Amygdala (tissue), 56 donors: ENCODE measurements at regions not wholly inside any gene's neighbourhood (a gene's known extent, or its start where the extent isn't known, plus 50 kb on each side); places are given as distances from the start of the nearest gene placed in this dataset.

Source experiments
- DNase-seq, 56 donors: peaks; one replicate each; lab custom pipeline; 2025; lab: John Stamatoyannopoulos, UW

DNA sequence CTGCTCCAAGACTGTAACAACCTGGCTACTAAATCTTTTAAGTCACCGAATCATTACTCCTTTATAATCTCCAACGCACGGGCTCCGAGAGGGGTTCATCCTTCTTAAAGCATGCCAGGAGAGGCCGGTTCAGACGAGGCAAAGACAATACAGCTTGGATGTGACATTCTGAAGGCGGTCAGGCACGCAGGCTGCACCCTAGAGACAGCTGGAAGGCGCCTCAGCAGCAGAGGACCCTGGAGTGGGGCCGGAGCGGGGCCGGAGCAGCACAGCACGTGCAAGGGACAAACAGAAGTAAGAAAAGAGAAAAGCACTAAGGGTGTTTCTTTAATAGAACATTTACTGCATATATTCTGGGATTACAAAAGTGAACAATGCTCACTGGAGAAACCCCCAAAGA lies 97.8 kb upstream of the PPP2R2D start:
- no peak for DNase-seq

DNA sequence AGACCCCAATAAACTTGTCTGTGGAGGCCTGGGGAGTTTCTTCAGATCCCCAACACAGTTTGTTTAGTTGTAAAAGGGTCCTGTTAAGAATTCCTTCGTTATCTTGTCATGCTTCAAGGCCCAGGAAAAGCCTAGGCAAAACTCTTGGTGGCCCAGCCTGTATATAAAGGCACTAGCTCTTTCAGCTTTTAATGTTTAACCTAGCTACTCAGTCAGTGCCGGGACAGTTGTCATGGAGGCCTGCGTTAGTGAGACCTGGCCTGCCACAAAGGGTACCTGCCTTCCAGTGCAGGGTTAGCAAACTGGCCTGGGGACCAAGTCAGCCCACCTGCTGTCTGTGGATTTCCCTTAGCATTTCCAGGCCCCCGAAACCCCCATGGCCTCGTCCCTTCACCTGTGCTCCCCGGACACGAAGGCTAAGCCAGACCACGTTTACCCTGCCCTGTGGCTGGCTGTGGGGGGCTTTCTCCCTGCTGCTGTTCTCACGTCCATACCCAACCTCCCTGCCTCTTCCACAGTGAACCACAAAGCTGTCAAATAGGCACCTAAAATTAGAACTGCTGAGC lies 96.9 kb upstream of the PPP2R2D start:
- DNase-seq = no peak

DNA sequence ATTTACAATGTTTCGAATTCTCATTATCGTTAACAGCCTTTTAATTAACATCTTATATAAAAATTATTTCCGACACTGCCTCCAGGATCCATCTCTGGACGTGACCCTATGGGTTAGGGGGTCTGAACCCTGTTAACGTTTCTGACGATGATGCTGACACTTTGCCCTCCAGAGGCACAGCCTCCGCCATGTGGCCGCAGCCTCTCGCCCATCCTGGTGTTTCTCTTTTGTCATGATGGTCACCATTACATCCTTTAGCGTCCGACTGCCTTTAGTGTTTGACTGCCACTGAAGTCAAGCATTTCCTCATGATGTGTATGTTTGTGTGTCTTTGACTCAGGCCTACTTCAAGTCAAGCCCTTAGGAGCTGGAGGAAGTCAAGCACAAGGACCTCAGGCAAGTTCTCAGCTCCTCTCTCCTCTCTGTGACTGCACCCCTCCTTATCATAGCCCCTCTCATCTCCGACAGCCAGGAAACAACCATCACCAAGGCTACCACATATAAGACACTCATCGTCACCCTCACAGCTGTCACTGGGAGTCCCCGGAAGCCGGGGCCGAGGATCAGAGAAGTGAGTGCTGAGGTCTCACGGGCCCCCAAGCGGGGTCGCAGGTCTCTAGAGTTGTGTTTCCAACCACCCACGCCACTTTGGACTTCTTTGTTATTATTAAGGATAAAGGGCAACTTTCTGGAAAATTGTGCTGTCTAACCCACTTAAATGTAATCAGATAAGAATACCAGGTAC lies 96.1 kb upstream of the PPP2R2D start:
- DNase-seq = no peak

DNA sequence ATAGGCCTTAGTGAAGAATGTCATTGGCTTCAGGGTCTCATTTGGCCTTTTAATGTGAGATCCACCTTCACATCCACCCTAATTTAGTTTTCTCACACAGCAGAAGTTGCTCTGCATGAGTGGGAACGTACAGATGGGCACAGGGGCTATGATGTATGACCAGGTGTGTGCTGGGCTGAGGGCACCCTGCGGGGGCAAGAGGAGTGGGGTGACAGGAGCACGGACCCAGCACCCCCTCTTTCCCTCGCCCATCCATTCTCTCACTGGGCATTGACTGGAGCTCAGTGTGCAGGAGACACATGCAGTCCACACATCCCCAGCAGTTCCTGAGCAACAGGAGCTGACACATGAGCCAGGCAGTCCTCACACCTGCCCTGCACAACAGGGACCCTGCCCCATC lies 95.1 kb upstream of the PPP2R2D start:
- DNase-seq = no peak

DNA sequence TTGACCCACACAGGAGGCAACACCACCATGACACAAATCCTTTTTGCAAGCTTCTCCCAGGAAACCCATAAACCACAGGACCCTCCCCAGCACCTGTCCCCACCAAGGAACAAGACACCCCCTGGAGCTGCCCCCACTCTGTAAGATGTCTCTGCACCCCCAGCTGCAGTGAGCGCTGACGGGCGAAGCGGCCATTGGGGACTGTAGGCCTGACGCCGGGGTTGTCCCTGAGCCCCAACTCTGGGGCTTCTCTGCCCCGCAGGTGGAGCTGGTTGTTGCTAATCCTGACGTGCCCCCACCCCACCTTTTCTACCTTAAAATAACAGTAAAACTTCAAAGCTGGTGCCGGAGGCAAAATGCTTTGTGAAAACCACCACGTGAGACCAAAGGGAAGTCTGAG lies 94.7 kb upstream of the PPP2R2D start:
- DNase-seq = no peak

DNA sequence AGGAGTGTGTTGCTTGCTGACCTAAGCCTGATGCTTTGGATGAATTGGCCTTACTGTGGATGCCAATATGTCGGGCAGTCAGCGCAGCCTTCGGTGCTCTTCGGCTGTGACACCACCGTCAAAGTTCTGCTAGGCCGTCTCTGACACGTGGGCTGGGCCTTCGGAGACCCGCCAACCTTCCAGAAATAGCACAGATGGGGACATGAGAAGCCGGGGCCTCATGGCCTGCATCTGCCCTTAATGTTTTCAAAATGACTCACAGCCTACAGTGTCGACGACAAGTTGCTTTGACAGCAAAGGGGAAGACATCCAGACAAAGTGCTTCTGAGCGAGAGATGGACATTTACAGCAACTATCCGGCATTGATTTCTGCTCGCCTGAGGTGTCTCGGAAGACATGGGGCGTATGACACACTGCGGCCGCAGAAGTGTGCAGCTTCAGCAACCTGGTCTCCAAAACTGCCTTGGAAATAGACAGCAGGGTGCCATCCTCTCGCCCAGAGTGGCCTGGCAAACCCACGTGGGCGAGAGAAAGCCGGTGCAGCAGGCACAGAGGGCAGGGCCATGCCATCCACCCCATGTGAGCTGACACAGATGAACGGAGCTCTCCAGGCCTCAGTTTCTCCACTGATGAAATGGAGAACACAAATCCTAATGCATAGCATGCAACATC lies 94.0 kb upstream of the PPP2R2D start:
- no peak for DNase-seq

DNA sequence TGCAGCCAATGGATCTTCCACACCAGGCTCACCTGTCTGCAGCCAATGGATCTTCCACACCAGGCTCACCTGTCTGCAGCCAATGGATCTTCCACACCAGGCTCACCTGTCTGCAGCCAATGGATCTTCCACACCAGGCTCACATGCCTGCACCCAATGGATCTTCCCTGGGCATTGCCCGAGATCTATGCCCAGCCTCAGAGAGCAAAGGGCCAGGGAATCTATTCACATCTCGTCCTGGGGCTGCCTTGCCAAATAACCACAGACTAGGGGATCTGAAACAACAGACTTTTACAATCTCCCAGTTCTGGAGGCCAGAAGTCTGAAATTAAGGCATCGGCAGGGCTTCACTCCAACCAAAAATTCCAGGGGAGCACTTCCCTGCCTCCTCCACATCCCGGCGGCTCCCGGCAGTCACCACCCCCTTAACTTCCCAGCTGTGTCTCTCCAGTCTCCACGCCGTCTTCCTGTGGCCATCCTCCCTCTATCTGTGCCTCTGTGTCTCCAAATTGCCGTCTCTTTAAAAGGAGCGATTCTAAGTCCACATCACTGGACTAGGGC lies 92.4 kb upstream of the PPP2R2D start:
- DNase-seq = no peak

DNA sequence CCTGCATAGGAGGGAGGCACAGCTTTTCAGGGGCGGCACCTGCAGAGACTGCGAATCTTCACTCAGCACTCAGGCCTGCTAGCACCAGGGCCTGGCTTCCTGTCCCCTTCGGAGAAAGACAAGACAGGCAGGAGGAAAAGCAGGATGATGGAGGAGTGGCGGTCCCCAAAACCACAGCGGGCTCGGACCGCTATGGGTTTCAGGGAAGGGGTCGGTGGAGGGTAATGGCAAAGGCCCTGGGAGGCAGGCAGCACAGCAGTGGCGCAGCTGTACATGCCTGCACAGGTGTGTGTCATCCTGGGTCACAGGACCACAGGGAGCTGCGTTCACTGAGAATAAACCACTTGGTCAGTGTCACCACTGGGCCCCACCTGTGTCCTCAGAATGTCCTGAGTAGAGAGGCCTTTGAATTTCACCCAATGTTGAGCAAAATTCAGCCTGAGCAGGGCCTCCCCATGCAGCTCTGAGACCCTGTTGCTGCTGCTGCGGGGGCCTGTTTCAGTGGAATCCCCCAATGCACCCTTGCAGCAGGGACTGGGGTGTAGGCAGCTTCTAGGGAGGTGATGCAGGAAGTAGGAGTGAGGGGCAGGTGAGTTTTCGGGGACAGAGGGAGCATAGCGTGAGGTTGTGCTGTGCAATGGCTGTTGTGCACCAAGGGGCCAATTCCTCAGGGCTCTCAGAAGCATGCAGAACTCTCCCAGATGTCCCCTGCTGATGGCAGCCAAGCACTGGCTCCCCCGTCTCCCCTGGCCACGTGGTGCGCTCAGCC lies 90.6 kb upstream of the PPP2R2D start:
- DNase-seq = no peak

DNA sequence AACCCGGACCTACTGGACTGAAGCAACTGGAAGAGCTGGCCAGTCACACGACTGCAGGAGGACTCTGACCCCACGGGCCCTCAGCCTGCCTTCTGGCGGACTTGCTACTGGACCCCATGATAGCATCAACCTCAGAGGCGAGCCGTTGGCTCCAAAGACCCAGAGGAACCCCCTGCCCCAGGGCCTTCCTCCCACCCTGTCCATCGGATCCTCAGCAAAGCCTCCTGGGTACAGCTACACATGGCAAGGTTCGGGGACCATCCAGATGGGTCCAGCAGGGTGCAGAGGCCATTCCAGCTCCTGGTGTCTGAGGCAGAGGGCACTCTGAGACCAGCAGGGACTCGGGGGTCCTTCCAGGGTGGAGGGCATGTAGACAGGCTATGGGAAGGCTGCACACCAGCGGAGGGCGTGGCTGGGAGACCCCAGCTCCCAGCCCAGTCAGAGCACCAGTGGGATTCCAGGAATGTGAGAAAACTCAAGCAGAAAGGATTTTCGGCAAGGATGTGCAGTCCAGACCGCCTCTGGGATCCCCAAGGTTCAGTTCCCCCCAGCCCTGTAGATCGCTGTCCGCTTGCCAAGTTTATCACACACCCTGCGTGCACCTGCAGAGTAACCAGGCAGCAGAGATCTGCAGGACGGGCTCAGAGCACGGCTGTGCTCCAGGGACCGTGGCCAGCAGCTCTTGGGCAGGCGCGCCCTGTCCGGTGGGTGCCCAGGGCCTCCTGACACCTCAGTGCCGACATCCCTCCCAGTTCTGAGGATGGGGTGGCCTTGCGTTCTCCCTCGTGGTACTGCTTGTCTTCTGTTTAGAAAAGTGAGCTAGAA lies 89.8 kb upstream of the PPP2R2D start:
- DNase-seq = no peak

DNA sequence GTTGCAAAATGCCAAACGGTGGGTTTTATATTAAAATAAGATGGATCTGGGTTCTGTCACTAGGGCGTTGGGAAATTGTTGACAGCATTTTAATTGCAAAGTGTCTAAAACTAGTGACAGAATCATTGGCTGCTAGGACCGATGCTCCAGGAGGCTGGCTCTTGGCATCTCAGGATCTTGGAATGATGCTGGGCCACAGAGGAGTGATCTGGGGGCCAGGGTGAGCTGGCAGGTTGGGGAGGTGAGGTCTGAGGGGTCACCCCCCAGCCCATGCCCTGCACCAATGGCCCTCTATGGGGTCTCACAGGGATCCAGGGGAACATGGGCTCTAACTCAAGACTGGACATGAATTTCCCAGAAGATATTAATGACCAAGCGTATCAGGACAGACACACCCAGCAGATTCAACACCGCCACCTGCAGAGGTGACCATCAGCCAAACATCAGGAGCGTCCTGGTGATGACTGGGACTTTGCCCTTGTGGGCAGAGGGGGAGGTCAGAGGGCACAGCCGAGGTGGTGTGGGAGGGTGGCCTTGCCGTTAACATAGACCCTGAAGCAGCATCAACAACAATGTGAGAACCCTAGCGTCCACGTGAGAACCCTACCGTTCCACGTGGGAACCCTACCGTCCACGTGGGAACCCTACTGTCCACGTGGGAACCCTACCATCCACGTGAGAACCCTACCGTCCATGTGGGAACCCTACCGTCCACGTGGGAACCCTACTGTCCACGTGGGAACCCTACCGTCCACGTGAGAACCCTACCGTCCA lies 89.0 kb upstream of the PPP2R2D start:
- DNase-seq = no peak

DNA sequence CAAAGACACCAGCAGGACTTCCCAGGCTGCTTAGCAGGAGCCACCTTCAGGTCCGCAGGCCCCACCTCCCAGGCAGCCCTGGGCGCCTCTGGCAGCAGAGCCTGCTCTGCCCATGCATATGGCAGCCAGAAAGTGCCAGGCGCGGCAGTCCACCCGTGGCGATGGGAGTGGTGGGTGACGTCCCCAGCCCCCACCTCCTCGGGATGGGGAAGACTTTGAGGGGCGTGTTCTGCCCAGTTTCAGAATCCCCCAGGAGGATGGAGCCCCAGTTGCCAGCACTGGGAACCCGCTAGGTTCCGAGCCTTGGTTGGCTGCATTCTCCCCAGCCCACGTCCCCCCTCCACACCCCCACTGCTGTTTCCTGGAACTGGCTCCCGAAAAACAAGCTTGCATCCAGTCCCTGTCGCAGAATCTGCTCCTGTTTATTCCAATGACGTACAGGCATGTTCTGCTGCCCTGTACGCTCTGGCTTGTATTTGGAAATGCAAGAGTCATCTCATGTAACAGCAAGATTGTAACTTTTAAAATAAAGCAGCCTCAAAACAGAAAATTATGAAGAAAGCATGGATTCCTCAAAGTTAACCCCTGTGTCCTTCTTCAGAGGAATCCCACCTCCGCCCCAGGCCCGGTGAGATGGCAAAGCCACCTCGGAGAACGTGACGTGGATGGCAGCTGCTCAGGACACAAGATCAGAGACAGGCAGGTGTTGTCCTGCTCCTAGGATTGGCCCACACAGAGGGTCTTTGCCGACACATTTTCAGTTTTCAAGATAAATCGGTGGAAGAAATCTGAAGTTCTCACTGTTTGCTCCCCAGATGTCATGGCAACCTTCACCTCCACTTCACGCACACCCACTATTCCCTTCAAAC lies 87.8 kb upstream of the PPP2R2D start:
- DNase-seq = no peak

DNA sequence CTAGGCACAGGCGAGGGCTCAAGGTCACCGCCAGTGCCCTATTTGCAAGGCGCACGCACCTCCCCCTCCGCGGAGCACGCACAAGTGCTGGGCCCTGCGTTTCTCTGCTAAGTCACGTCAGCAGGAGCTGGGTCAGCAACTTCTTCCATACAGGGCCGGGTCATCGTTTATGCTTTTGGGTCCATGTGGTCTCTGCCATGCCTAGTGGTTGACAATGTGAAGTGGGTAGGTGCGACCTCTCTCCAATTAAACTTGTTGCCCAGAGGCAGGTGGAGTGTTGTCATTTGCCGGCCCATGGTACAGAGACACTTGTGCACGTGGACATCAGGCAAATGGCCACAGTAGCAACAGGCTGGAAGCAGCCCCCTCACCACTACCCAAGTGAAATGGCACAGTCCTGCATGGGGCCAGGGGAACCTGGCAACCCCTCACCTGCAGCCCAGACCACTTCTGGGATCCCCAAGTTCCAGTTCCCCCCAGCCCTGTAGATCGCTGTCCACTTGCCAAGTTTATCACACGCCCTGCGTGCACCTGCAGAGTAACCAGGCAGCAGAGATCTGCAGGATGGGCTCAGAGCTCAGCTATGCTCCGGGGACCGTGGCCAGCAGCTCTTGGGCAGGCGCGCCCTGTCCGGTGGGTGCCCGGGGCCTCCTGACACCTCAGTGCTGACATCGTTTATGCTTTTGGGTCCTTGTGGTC lies 86.1 kb upstream of the PPP2R2D start:
- no peak for DNase-seq

DNA sequence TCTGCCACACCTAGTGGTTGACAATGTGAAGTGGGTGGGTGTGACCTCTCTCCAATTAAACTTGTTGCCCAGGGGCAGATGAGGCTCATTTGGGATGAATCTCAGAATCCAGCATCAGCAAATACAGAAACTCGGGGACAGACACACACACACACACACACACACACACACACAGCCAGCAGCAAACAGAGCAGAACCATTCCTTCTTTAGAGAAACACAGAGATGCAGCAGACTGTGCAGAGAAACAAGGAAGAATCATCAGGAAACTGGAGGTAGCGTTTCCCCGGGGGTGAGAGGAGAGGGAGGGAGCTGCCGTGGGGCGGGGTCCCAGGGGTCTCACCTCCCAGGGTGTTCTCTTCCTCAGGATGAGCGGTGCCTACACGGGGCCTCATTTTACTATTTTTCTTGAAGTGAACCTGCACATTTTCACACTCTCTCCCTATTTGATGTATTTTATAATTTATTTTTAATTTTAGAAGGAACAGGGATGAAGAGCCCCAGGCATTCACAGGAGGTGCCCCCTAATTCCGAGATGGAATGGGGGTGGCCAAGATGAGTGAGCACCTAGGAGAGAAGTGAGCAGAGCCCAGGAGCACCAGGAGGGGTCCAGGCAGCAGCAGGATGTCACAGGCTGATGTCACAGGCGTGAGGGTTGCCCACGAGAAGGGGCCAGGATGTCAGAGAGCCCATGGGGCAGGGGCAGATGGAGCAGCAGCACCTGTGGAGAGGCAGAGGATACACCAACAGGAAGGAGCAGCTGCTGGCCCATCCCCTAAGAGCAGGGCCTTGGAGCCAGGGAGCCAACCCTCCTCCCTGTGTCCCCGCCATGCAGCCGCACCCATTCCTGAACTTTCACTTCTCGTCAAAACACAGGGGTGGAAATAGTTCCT lies 85.3 kb upstream of the PPP2R2D start:
- DNase-seq = no peak

DNA sequence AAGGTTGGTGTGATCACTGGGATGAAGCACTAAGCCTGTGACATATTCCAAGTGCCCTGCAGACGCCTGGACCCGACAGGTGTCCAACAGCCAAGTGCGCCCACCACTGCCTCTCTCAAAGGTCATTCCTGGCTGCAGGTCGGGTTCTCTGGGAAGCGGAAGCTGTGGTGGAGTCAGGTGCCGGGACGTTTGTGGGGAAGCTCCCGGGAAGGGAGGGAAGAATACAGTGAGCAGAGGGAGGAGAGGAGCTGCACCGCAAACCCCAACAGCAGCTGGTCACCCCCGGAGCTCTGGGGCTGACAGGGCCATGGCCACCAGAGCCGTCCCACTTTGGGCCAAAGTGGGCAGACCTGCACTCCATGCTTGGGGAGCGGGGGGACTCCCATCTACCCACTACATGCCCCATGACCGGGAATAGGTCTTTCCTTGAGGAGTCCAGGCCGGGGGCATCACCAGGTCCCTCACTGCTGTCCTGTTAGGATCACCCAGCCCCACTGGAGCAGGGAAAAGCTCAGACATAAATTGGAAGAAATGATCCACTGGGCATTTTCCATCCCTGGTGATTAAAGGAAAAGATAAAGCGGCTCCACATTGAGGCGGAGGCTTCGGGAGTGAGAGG lies 84.5 kb upstream of the PPP2R2D start:
- DNase-seq = no peak

DNA sequence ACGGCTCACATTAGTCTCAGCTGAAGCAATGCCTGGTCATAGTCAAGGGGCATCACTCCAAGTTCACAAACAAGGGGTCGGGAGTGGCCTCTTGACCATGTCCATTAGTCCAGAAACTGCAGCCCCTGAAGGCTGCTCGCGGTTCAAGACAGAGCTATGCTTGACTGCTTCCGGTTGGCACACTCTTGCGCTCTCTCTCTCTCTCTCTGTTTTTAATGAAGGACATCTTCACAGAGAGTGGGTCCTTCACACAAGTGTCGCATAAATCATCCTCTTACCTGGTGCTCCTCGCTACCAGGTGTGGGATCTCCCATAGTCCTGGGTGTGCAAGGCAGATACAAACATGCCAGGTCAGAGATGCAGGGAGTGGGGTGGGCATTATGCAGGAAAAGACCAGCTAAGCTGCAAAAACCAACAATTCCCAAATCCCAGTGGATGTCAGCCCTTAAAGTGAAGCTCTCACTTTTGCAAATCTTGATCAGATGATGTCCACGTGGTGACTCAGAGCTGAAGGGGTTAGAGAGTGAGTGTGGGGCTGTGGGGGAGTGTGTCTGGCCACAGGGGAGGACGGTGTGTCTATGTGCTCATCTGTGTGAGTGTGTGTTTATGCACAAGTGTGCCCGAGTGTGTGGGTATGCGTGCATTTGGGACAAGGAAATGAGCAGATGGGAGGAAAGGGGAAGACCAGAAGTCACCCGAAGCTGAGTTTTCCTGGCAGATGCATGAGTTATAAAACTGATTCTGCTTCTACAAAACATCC lies 83.7 kb upstream of the PPP2R2D start:
- DNase-seq = no peak
